ENCODE measurements at regions not wholly inside any gene's neighbourhood (a gene's known extent, or its start where the extent isn't known, plus 50 kb on each side); places are given as distances from the start of the nearest gene placed in this dataset.

DNA sequence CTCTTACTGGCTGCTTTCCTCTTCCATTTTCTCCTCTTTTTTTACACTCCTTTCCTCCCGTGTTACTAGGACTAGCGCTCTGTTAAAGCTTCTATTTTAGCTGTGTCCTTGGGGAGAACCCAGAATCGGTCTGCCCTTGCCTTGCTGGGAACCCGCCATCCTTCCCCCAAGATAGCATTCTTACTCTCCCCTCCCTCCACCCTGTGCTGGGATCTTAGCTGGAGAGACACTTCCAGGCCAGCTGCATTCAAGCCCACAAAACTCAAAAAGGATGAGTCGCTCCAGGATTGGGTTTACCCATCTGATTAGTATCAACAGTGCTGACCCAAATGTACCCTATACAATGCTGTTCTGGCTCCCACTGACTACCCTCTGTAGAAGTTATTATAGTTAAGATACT is 200.5 kb upstream of the ASIC2 start:
- TF ChIP-seq, protein P1, sequence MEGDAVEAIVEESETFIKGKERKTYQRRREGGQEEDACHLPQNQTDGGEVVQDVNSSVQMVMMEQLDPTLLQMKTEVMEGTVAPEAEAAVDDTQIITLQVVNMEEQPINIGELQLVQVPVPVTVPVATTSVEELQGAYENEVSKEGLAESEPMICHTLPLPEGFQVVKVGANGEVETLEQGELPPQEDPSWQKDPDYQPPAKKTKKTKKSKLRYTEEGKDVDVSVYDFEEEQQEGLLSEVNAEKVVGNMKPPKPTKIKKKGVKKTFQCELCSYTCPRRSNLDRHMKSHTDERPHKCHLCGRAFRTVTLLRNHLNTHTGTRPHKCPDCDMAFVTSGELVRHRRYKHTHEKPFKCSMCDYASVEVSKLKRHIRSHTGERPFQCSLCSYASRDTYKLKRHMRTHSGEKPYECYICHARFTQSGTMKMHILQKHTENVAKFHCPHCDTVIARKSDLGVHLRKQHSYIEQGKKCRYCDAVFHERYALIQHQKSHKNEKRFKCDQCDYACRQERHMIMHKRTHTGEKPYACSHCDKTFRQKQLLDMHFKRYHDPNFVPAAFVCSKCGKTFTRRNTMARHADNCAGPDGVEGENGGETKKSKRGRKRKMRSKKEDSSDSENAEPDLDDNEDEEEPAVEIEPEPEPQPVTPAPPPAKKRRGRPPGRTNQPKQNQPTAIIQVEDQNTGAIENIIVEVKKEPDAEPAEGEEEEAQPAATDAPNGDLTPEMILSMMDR (conservative IDR thresholded peaks at IDR 0.05), result no peak
- no peak for TF ChIP-seq ZFX (IDR thresholded peaks at IDR 0.05)
